GM12878 (cell line): ENCODE measurements at regions not wholly inside any gene's neighbourhood (a gene's known extent, or its start where the extent isn't known, plus 50 kb on each side); places are given as distances from the start of the nearest gene placed in this dataset.

Experiments used
- ATAC-seq: fragments of 200-7000 bp; cut with Tn5 transposase; 3 replicates; pipeline ENCODE4 v1.9.1; 2020; ENCODE audit warnings: mild to moderate bottlenecking, moderate library complexity
- BruUV-seq: library from RNA; stranded (reverse); fragments of 400-500 nt; replicated peaks from 2 replicates; lab custom pipeline; 2021; lab: Mats Ljungman, UMichigan
- CTCF ChIA-PET: fragments of 300-600 bp; sonication (Branson Sonifier 250); formaldehyde crosslinking; extraction: SDS; loops from one replicate; lab custom pipeline; 2021; ENCODE audit warnings: inconsistent platforms; lab: Yijun Ruan, JAX
- POLR2A ChIA-PET: fragments of 350-600 bp; formaldehyde crosslinking; extraction: SDS; loops from one replicate; lab custom pipeline; 2021; ENCODE audit warnings: inconsistent platforms; lab: Charles Lee
- RAD21 ChIA-PET: fragments of 300-600 bp; sonication (Branson Sonifier 250); formaldehyde crosslinking; loops from one replicate; lab custom pipeline; 2023; ENCODE audit warnings: antibody characterized with exemption; ENCODE audit not compliant: unreplicated experiment; lab: Charles Lee
- SMC1A ChIA-PET: fragments of 300-600 bp; sonication (Branson Sonifier 250); formaldehyde crosslinking; loops from one replicate; lab custom pipeline; 2023; ENCODE audit not compliant: unreplicated experiment, uncharacterized antibody; lab: Charles Lee
- DNase-seq: peaks from one replicate; pipeline ENCODE4 v3.0.0-alpha.2; 2011; ENCODE audit warnings: low read depth, low spot score
- FAIRE-seq: peaks from 3 replicates; lab custom pipeline; 2011; peaks lifted over from hg19 to GRCh38; lab: Jason Lieb, UNC
- H2AFZ ChIP-seq: 2 replicates; pipeline ENCODE4 v1.6.0; 2011; ENCODE audit warnings: low read depth, low read length, control low read depth; ENCODE audit not compliant: control insufficient read depth
- H3K27ac ChIP-seq: 2 replicates; pipeline ENCODE4 v1.5.1; 2011; ENCODE audit warnings: control low read depth; ENCODE audit not compliant: control insufficient read depth, insufficient read depth
- H3K27me3 ChIP-seq, 2 experiments: replicated peaks in 1 of 2; 2 replicates each; pipeline versions ENCODE4 v1.6.0 to v1.6.1; 2011; ENCODE audit warnings: low read length in 1 of 2; ENCODE audit not compliant: control insufficient read depth in 2 of 2, insufficient read depth in 2 of 2
- H3K36me3 ChIP-seq, 2 experiments: 2 replicates each; pipeline ENCODE4 v1.5.1; 2011; ENCODE audit warnings: low read length in 1 of 2; ENCODE audit not compliant: control insufficient read depth in 2 of 2, insufficient read depth in 2 of 2
- H3K4me1 ChIP-seq: 2 replicates; pipeline ENCODE4 v1.6.1; 2011; ENCODE audit warnings: mild to moderate bottlenecking, low read length, moderate library complexity, mixed read lengths; ENCODE audit not compliant: control insufficient read depth, insufficient read depth
- H3K4me2 ChIP-seq: 2 replicates; pipeline ENCODE4 v1.6.0; 2011; ENCODE audit warnings: control low read depth; ENCODE audit not compliant: control insufficient read depth, insufficient read depth
- H3K4me3 ChIP-seq: fragments of 200-600 bp; sonication (generic); 2 replicates; pipeline ENCODE4 v1.5.1; 2016
- H3K79me2 ChIP-seq: 2 replicates; pipeline ENCODE4 v1.6.0; 2011; ENCODE audit warnings: low read length; ENCODE audit not compliant: control insufficient read depth, insufficient read depth
- H3K9ac ChIP-seq: 2 replicates; pipeline ENCODE4 v1.8.0; 2011; ENCODE audit warnings: low read length, control low read depth, mixed read lengths; ENCODE audit not compliant: control insufficient read depth, insufficient read depth
- H3K9me3 ChIP-seq: replicated peaks from 3 replicates; pipeline ENCODE4 v1.5.1; 2011; ENCODE audit warnings: mild to moderate bottlenecking, low read length; ENCODE audit not compliant: control insufficient read depth, insufficient read depth
- H4K20me1 ChIP-seq: 2 replicates; pipeline ENCODE4 v1.6.0; 2011; ENCODE audit not compliant: control insufficient read depth, insufficient read depth
- ATF3 ChIP-seq: IDR thresholded peaks from 2 replicates; pipeline ENCODE4 v1.6.1; 2011; ENCODE audit warnings: low read depth, mild to moderate bottlenecking, low read length, moderate library complexity, borderline replicate concordance; ENCODE audit errors: extremely low read depth
- BMI1 ChIP-seq: fragments of 450-650 bp; IDR thresholded peaks from 2 replicates; pipeline ENCODE4 v1.6.1; 2016; ENCODE audit warnings: mild to moderate bottlenecking, moderate library complexity, borderline replicate concordance
- CBFB ChIP-seq: IDR thresholded peaks from 2 replicates; pipeline ENCODE4 v1.6.1; 2016; ENCODE audit warnings: antibody characterized with exemption, low read depth
- CBX5 ChIP-seq: sonication (generic); IDR thresholded peaks from 2 replicates; pipeline ENCODE4 v1.6.1; 2016; ENCODE audit warnings: low read depth, moderate library complexity, mild to moderate bottlenecking, inconsistent platforms
- ETV6 ChIP-seq, 2 experiments: fragments of 450-650 bp in 1 of 2; IDR thresholded peaks in 1 of 2; conservative IDR thresholded peaks in 1 of 2; 2 replicates each; pipeline ENCODE4 v1.6.1; 2014; ENCODE audit warnings: antibody characterized with exemption in 1 of 2, borderline replicate concordance in 1 of 2, low read depth in 1 of 2, mild to moderate bottlenecking in 1 of 2, moderate library complexity in 1 of 2
- EZH2 ChIP-seq: IDR thresholded peaks from 2 replicates; pipeline ENCODE4 v1.6.1; 2012; ENCODE audit warnings: low read depth, mild to moderate bottlenecking, control low read depth, inconsistent platforms, low read length, borderline replicate concordance; ENCODE audit not compliant: control insufficient read depth
- HCFC1 ChIP-seq: fragments of 150-350 bp; IDR thresholded peaks from 2 replicates; pipeline ENCODE4 v1.6.1; 2014; ENCODE audit warnings: low read length
- KAT2A ChIP-seq: conservative IDR thresholded peaks from 2 replicates; pipeline ENCODE4 v1.6.1; 2011; ENCODE audit warnings: low read depth, low read length; ENCODE audit not compliant: control insufficient read depth
- NBN ChIP-seq: fragments of 450-650 bp; IDR thresholded peaks from 2 replicates; pipeline ENCODE4 v1.6.1; 2016
- PBX3 ChIP-seq: IDR thresholded peaks from 2 replicates; pipeline ENCODE4 v1.6.1; 2011; ENCODE audit warnings: mild to moderate bottlenecking, low read depth, low read length, moderate library complexity; ENCODE audit not compliant: insufficient replicate concordance
- POU2F2 ChIP-seq: IDR thresholded peaks from 3 replicates; pipeline ENCODE4 v1.6.1; 2011; ENCODE audit warnings: low read depth, mild to moderate bottlenecking, low read length, borderline replicate concordance
- SMAD1 ChIP-seq: fragments of 450-650 bp; IDR thresholded peaks from 2 replicates; pipeline ENCODE4 v1.6.1; 2018; ENCODE audit warnings: mild to moderate bottlenecking, low read depth; ENCODE audit not compliant: partially characterized antibody
- SREBF1 ChIP-seq: IDR thresholded peaks from 2 replicates; pipeline ENCODE4 v1.6.1; 2012; ENCODE audit warnings: mild to moderate bottlenecking, low read length
- STAT3 ChIP-seq: IDR thresholded peaks from 2 replicates; pipeline ENCODE4 v1.6.1; 2011; ENCODE audit warnings: low read depth, low read length, improper control_type of control experiment
- WRNIP1 ChIP-seq: IDR thresholded peaks from 2 replicates; pipeline ENCODE4 v1.6.1; 2011; ENCODE audit warnings: low read depth, low read length, improper control_type of control experiment, borderline replicate concordance
- YY1 ChIP-seq: IDR thresholded peaks from 2 replicates; pipeline ENCODE4 v1.6.1; 2011; ENCODE audit warnings: low read depth, mild to moderate bottlenecking, low read length
- ZSCAN29 ChIP-seq: fragments of 450-650 bp; IDR thresholded peaks from 2 replicates; pipeline ENCODE4 v1.6.1; 2017; ENCODE audit warnings: mild to moderate bottlenecking, moderate library complexity
- WGBS: methylation state at CpG from one replicate; pipeline ENCODE4 v1.1.6; 2016; ENCODE audit warnings: low lambda C conversion rate; ENCODE audit not compliant: insufficient replicate concordance, insufficient coverage; ENCODE audit errors: missing lambda C conversion rate; 5-methylcytosine and 5-hydroxymethylcytosine counted together
- in situ Hi-C: fragments of 300-500 bp; cut with MboI; formaldehyde crosslinking; loops from 9 replicates; pipeline ENCODE4 v1.14.3; 2018; ENCODE audit warnings: mixed read lengths
- intact Hi-C: fragments of 100-400 bp; cut with micrococcal nuclease; formaldehyde crosslinking; loops from one replicate; pipeline ENCODE4 v1.14.2; 2022; ENCODE audit not compliant: unreplicated experiment

GRCh38 chr14:101501858-101502615, 59.3 kb upstream of the DIO3 start:
- in situ Hi-C loops (no loop called here), intact Hi-C loops (no loop called here)
- 4% methylated on average over 15 of the region's 15 CpGs for WGBS
- BruUV-seq: no TSS peak
- H3K27me3 ChIP-seq: no peaks in the 10 kb centered on the region; a peak in 2 of 4 replicates
- no peak overlapping the region for H3K27ac ChIP-seq
- H3K9ac ChIP-seq: no peak overlapping the region
- H3K4me3 ChIP-seq: no peak overlapping the region
- no peaks in the 10 kb centered on the region for H3K9me3 ChIP-seq
- no peaks in the 10 kb centered on the region for H3K4me1 ChIP-seq
- no peak overlapping the region for H3K4me2 ChIP-seq
- FAIRE-seq (no peak), ATAC-seq (no peak), DNase-seq (no peak)
- ChIA-PET CTCF (no interaction called here), RAD21 (no interaction called here), POLR2A (no interaction called here), SMC1A (no interaction called here)
- no peak overlapping the region for H2AFZ ChIP-seq
- H4K20me1 ChIP-seq: no peaks in the 10 kb centered on the region
- no peaks in the 10 kb centered on the region for H3K36me3 ChIP-seq
- TF ChIP-seq SREBF1: no peak
- TF ChIP-seq EZH2: no peak
- TF ChIP-seq WRNIP1: no peak
- H3K79me2 ChIP-seq: no peaks in the 10 kb centered on the region

GRCh38 chr14:101502761-101503392, 58.4 kb upstream of the DIO3 start:
- Histone ChIP-seq H3K27ac (no peak overlapping the region), H4K20me1 (no peaks in the 10 kb centered on the region), H3K79me2 (no peaks in the 10 kb centered on the region), H3K9me3 (no peaks in the 10 kb centered on the region), H3K4me2 (no peak overlapping the region), H3K27me3 (no peaks in the 10 kb centered on the region; a peak in 2 of 4 replicates), H2AFZ (no peak overlapping the region), H3K4me1 (no peaks in the 10 kb centered on the region), H3K4me3 (no peak overlapping the region), H3K36me3 (no peaks in the 10 kb centered on the region), H3K9ac (no peak overlapping the region)
- in situ Hi-C loops: no loop called here
- BruUV-seq: no TSS peak
- ATAC-seq (no peak), FAIRE-seq (no peak), DNase-seq (no peak)
- SMC1A ChIA-PET: no interaction called here
- 31% methylated on average over 18 of the region's 18 CpGs for WGBS
- CTCF ChIA-PET: interaction anchor here (0.6 kb wide), 1 partner anchor 427 kb away, joined by 3 read pairs; no protein-coding TSS in a partner anchor
- POLR2A ChIA-PET: no interaction called here
- intact Hi-C loops: no loop called here
- RAD21 ChIA-PET: no interaction called here
- TF ChIP-seq HCFC1 (no peak), YY1 (no peak), ZSCAN29 (no peak), ETV6 (conservative IDR thresholded peaks at IDR 0.05 in 1 of 2, IDR thresholded peaks at IDR 0.05 in 1 of 2; ENCODE audit: borderline replicate concordance in 1 of 2, low read depth in 1 of 2) (no peak), ATF3 (no peak), PBX3 (no peak), STAT3 (no peak), POU2F2 (no peak), BMI1 (no peak), CBX5 (no peak), NBN (no peak), SMAD1 (no peak), KAT2A (no peak), CBFB (no peak)
